Liver (tissue), 3 donors: ENCODE measurements at regions not wholly inside any gene's neighbourhood (a gene's known extent, or its start where the extent isn't known, plus 50 kb on each side); places are given as distances from the start of the nearest gene placed in this dataset.

Experiments
- CTCF ChIP-seq: fragments of 150-350 bp; IDR thresholded peaks from 2 replicates; pipeline ENCODE4 v1.5.1; 2017; ENCODE audit warnings: improper control_type of control experiment, low read depth, low read length; ENCODE audit not compliant: missing input control
- HNF4G ChIP-seq: IDR thresholded peaks from 2 replicates; pipeline ENCODE4 v1.6.1; 2016; ENCODE audit warnings: antibody characterized with exemption
- JUND ChIP-seq, 2 donors: IDR thresholded peaks; 2 replicates each; pipeline ENCODE4 v1.6.1; 2016; ENCODE audit warnings: antibody characterized with exemption in 2 of 2
- MAX ChIP-seq: IDR thresholded peaks from 2 replicates; pipeline ENCODE4 v1.6.1; 2016; ENCODE audit warnings: antibody characterized with exemption
- YY1 ChIP-seq: IDR thresholded peaks from 2 replicates; pipeline ENCODE4 v1.6.1; 2016; ENCODE audit warnings: antibody characterized with exemption, mild to moderate bottlenecking
- TF ChIP-seq, protein P1 (sequence below): IDR thresholded peaks from 2 replicates; pipeline ENCODE4 v1.6.1; 2016; ENCODE audit warnings: antibody characterized with exemption
- donor health status: healthy.
- donor health status: healthy.

- TF ChIP-seq CTCF (no peak), HNF4G (no peak), YY1 (no peak), MAX (no peak), JUND (IDR thresholded peaks at IDR 0.05) (no peak)
- TF ChIP-seq, protein P1, sequence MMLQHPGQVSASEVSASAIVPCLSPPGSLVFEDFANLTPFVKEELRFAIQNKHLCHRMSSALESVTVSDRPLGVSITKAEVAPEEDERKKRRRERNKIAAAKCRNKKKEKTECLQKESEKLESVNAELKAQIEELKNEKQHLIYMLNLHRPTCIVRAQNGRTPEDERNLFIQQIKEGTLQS, result no peak
Observed at GRCh38 chr21:22364163-22364562, 1366.0 kb downstream of the NCAM2 start.
